GM18520 (cell line): ENCODE measurements at regions not wholly inside any gene's neighbourhood (a gene's known extent, or its start where the extent isn't known, plus 50 kb on each side); places are given as distances from the start of the nearest gene placed in this dataset.

Experiments used
- ATAC-seq: cut with Tn5 transposase; IDR thresholded peaks from one replicate; pipeline ENCODE4 v1.9.1; 2021; ENCODE audit not compliant: unreplicated experiment

DNA sequence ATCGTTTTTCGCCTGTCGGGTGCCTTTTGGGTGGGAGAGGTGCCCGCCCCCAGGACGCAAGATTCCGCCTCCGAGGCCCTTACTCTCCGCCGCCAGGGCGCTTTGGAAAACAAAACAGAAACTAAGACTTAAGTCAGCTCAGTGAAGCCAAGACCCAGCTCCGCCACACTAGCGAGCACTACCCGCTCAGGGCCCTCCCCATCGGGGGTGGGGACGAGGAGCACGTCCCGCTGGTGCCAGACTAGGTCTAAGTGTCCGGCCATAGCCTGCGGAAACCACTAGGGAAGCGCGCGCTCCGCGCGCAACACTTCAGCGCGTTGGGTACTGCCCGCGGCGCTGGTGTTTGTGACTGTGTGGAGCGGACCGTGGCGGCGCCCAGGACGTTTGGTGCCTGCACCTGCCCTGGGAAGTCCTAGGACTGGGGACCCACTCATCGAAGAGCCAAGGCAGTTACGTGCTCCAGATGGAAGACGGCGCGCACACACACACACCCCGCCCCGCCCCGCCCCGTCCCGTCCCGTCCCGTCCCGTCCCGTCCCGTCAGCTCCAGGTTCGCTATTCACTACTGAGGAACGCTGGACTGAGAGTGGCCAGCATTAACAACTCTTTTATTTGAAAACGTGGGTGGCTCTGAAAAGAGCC is 57.6 kb upstream of the BOLA1 start:
- peak; percentile 20 for ATAC-seq

DNA sequence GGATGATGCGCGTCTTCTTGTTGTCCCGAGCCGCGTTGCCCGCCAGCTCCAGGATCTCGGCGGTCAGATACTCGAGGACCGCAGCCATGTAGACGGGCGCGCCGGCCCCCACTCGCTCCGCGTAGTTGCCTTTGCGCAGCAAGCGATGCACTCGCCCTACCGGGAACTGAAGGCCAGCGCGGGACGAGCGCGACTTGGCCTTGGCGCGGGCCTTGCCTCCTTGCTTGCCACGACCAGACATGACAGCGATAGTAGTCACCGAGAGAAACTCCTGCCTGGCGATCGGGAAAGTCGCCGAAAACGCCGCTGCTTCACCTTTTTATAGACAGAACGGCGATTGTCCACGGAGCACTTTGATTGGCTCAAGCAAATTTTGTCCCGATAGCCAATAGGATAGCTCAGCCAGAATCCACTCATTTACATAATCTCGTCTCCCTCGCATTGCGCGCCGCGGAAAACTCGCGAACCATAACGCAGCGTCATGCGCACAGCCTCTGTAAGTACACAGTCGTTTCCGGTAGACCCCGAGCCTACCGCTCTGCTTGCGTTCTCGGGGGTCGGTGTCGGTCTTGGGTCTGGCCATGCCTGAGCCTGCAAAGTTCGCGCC is 56.8 kb upstream of the BOLA1 start:
- peak; percentile 44 for ATAC-seq

DNA sequence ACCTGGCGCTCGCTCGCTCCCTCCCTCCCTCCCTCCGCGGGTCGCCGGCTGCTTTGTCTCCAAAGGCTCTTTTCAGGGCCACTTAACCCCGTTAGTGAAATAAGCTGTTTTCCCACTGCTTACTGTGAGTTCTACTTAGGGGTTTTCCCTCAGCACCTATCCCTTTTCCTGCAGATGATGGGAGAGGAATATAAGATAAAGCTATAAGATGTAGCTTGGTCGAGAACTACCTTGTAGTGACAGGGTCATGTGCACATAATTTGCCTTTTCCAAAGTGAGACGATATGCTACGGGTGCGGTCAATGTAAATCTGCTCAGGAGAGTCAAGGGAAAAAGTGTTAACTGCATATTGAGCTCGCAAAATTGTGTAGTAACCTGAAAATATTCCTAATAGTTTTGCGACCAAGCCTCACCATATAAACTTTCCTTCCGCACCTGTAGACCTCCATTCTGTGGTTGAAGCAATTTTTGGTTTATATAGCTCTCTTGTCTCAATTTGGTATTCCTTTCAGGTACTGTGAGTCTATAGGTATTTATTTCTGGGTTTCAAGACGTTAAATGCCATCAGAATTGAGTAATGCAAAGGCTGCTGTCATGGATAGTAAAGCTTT is 55.8 kb upstream of the BOLA1 start:
- ATAC-seq = no peak

DNA sequence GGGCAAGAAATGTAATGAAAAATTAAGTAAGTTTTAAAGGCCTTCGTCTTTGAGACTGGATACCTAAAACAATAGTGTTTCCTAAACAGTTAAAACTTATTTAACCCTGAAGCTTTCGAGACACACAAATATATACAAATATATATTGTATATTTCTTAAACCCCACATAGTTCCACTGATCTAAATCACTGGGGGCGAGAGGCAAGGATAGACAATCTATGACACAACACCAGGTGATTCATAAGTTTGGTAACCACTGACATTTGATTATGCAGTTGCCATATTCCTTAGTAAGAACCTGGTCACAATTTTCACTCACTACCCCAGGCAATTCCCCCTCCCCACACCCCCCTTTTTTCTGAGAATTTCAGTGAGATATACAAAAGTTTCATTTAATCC is 55.3 kb upstream of the BOLA1 start:
- no peak for ATAC-seq

DNA sequence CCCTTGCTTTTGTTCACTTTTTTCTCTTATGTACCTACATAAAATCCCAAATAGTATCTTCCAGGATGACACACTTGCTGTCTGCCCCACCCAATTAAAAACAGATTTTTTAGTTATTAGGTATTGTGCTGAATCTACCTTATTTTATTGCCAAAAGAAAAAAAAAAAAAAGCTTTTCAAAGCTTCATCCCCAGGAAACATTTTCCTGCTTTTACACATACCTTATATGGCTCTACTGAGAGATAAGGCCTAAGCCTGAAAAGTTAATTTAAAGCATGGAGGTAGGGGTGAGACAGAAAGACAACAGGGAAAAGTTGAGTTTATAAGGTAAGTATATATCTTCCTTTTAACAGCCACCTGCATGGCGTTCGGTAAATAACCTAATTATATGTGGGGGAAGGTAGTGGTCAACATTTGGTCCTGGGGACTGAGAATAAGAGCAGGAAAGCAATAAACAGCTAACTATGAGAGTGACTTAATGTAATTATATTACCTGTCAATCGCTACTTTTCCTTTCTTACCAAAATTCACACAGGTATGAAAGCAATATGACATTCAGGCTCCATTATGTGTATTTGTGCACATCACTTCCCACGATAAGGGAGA is 54.6 kb upstream of the BOLA1 start:
- ATAC-seq = no peak

DNA sequence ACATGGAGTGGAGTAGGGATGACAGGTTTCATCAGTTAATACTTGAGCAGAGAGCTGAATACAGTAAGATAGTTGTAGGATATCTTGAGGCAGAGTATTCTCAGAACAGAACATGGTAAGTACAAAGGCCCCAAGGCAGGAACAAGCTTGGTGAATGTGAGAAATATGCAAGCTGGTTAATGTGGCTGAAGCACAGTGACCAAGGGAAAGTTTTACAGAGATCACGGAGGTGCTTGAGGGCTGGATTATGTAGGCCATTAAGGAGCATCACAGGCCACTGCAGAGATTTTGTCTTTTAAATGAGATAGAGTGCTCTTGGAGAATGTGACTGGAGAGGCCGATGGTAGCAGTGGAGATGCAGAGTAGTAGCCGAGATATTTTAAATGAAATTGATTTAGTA is 54.0 kb upstream of the BOLA1 start:
- no peak for ATAC-seq

DNA sequence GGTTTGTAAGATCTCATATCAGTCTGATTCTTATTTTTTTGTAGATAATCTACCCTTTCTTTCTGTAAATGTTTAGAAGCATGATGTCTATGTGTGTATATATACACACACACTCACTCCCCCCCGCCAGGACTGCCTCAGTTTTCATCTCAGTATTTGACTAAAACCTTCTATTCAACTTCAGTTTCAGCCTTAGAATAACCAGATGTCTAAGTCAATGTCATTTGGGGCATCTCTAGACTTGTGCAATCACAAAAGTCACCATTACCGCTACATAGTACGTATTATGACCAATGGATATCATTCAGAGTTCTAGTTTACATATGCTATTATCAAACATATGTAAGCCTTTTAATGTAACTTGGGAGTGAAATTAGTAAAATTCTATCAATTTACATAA is 53.3 kb upstream of the BOLA1 start:
- ATAC-seq = no peak

DNA sequence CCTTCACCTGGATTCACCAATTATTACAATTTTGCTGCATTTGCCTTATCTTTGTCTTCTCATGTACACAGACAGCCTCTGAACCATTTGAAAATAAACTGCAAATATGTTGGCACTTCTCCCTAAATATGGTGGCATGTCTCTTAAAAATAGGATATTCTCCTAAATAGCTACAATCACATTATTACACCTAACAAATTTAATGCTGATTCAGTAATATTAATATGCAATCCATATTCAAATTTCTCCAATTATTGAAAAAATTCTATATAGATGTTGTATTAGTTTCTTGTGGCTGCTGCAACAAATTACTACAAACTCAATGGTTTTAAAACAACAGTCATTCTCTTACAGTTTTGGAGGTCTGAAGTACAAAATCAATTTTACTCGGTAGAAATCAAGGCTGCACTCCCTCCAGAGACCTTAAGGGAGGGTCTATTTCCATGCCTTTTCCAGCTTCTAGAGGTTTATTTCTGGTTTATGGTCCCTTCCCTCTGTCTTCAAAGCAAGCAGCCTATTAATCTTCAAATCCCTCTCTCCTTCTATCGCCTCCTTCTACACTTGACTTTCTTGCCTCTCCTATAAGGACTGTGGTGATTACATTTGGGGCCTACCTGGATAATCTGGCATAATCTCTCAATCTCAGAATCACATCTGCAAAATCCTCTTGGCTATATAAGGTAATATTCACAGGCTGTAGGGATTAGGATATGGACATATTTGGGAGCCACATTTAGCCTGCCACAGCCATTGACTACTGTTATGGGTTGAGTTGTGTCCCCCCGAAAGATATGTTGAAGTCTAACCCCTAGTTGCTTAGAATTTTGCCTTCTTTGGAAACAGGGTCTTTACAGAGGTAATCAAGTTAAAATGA is 52.5 kb upstream of the BOLA1 start:
- ATAC-seq = no peak

DNA sequence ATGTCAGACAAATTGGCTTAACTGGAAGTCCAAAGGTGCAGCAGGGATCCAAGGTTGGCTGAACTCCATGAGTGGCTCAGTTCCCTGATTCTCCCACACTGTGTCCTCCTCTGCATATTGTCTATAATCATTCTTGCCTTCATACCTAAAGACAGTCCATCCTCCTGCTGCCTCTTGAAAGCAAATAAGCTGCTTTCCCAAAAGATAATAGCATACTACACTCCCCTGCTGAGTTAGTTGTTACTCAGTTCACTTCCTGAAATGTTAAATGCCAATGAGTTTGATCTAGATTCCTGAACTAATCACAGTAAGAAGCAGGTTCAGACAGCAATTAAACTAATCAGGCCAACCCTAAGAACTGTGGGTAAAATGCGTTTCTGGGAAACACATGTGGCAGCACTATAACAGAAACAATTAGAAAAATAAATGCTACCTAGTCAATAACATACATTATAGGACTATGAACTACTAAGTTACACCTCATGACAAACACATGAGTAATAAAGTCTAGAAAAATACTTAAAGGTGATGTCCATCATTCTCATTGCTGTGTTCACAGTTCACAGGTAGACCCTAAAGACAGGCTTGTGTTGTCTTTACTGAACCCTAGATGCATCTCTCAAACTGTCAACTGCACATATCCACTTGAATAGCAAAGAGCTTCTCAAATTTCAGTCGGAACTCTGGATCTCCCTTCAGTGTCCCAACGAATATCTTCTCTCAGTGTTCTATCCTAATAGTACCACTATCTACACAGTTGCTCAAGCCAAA is 50.8 kb upstream of the BOLA1 start:
- no peak for ATAC-seq

DNA sequence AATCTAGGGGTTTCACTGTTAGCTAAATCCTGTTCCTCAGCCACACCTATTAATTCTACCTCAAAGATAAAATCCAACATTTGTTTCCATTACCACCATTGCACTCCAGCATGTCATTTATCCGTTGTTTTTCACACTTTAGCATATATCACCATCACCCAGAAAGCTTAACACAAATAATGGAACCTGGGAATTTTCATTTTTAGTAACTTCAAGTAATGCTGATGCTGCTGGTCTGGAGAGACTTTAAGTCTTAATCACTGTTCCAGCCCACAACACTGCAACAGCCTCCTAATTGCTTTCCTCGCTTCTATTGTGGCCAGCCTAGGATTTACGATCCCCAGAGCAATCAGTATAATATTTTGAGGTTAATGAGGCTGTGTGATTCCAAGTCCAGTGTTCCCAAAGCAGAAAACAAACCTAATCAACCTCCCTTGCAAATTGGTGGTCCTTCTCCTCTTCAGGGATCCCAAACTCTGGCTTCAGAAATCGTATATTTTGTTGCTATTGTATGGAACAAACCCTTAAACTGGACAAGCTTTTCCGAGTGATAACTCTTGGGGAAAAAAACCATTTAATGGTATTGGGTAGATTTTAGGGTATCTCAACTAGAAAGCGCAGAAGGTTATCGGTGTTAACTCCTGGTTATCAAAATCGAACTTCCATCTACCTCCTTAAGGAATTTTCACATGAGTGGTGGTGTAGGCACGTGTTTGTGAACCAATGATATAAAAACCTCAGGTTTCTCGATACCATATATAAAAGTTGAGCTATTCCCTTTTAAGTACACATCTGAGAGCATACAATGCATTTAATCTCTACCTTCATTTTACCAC is 50.0 kb upstream of the BOLA1 start:
- no peak for ATAC-seq
